Gastrocnemius medialis (tissue), 4 donors: ENCODE measurements at regions not wholly inside any gene's neighbourhood (a gene's known extent, or its start where the extent isn't known, plus 50 kb on each side); places are given as distances from the start of the nearest gene placed in this dataset.

Experiments
- ATAC-seq, 2 donors: fragments of 150-250 bp; one replicate each; pipeline ENCODE4 v1.9.1; 2016
- DNase-seq, 2 donors: peaks; one replicate each; pipeline ENCODE4 v3.0.0-alpha.2; 2019
- H3K27ac ChIP-seq, 4 donors: fragments of 200-600 bp; sonication (generic); 1 replicate in 1 of 4; 2 replicates in 3 of 4; pipeline ENCODE4 v1.5.1; 2016 to 2018; ENCODE audit warnings: mild to moderate bottlenecking in 2 of 4, moderate library complexity in 1 of 4
- H3K27me3 ChIP-seq, 3 donors: fragments of 200-600 bp; sonication (generic) in 2 of 3; 1 replicate in 1 of 3; 2 replicates in 2 of 3; pipeline versions ENCODE4 v1.5.1 to v1.6.0; 2016 to 2019; ENCODE audit warnings: mild to moderate bottlenecking in 1 of 3, moderate library complexity in 1 of 3
- H3K36me3 ChIP-seq, 2 donors: fragments of 200-600 bp; sonication (generic) in 1 of 2; one replicate each; pipeline ENCODE4 v1.5.1; 2017 to 2018
- H3K4me1 ChIP-seq, 2 donors: fragments of 200-600 bp; sonication (generic) in 1 of 2; one replicate each; pipeline ENCODE4 v1.5.1; 2016 to 2017; ENCODE audit warnings: mild to moderate bottlenecking in 2 of 2
- H3K4me3 ChIP-seq, 4 donors: fragments of 200-600 bp; sonication (generic) in 3 of 4; 1 replicate in 1 of 4; 2 replicates in 3 of 4; pipeline ENCODE4 v1.5.1; 2016 to 2019; ENCODE audit warnings: mild to moderate bottlenecking in 2 of 4
- H3K9me3 ChIP-seq, 3 donors: fragments of 200-600 bp; sonication (generic) in 2 of 3; 1 replicate in 1 of 3; 2 replicates in 2 of 3; pipeline ENCODE4 v1.5.1; 2016 to 2019
- CTCF ChIP-seq, 5 experiments: fragments of 450-650 bp in 3 of 5; fragments of 200-600 bp in 2 of 5; sonication (generic) in 2 of 5; IDR thresholded peaks in 4 of 5; conservative IDR thresholded peaks in 1 of 5; 1 replicate in 4 of 5; 2 replicates in 1 of 5; pipeline ENCODE4 v1.5.1; 2016 to 2019; ENCODE audit warnings: antibody characterized with exemption in 5 of 5, mild to moderate bottlenecking in 3 of 5, moderate library complexity in 3 of 5
- POLR2A ChIP-seq, 2 donors: fragments of 450-650 bp; IDR thresholded peaks; one replicate each; pipeline ENCODE4 v1.6.1; 2017; ENCODE audit warnings: antibody characterized with exemption in 2 of 2, mild to moderate bottlenecking in 2 of 2, moderate library complexity in 2 of 2
- in situ Hi-C, 4 donors: fragments of 200-750 bp; cut with MboI; loops; one replicate each; pipeline versions ENCODE4 v1.15.0 to v1.8.0; 2017; ENCODE audit warnings: low sequenced_read_pairs in 4 of 4
- intact Hi-C: fragments of 100-400 bp; cut with DNase I; formaldehyde crosslinking; loops from one replicate; pipeline ENCODE4 v1.15.1; 2023; ENCODE audit warnings: low total_unique reads

DNA sequence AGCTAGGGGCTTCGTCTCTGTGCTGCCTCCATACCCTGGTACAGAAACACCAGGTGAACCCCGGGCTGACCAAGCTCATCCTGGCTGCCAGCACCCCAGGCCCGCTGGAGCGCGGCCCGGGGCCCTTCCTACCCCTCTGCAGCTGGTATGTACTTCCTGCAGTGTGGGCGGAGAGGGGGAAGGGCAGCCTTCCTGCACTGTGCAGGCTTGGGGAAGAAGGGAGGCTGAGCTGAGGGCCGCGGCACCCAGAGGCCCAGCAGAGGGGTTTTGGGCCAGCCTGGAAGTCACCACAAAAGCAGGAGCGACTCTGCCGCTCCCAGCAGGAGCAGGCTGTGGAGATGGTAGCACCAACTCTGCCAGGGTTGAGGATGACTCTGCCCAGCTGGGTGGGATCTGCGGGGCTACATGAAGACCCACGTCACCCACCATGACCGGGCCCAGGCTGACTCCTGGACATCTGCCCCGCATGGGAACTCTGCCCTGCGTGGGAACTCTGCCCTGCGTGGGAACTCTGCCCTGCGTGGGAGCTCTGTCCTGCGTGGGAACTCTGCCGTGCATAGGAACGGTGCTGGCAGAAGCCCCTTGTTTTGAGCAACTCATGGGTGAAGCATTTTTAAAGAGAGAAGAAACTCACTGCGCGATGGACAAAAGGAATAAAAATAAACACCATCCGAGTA, 273.3 kb downstream of the NDUFA10 start:
- TF ChIP-seq CTCF (IDR thresholded peaks at IDR 0.05 in 4 of 5, conservative IDR thresholded peaks at IDR 0.05 in 1 of 5), result no peak
- TF ChIP-seq POLR2A (IDR thresholded peaks at IDR 0.05), result no peak
- no peak for ATAC-seq
- intact Hi-C loops, result no loop called here
- Histone ChIP-seq H3K27ac (no peak overlapping the region), H3K36me3 (no peaks in the 10 kb centered on the region), H3K27me3 (peaks cover 0 to 7% (median 6%) of the 10 kb centered on the region in 3 donors), H3K4me1 (no peaks in the 10 kb centered on the region), H3K9me3 (no peaks in the 10 kb centered on the region), H3K4me3 (no peak overlapping the region)
- in situ Hi-C loops, result no loop called here
- no peak for DNase-seq

- H3K9me3 ChIP-seq, result no peaks in the 10 kb centered on the region
- TF ChIP-seq POLR2A (IDR thresholded peaks at IDR 0.05) (no peak), CTCF (IDR thresholded peaks at IDR 0.05 in 4 of 5, conservative IDR thresholded peaks at IDR 0.05 in 1 of 5) (no peak)
- intact Hi-C loops, result no loop called here
- no peaks in the 10 kb centered on the region for H3K4me1 ChIP-seq
- DNase-seq, result no peak
- no peak overlapping the region for H3K27ac ChIP-seq
- in situ Hi-C loops, result no loop called here
- H3K4me3 ChIP-seq, result no peak overlapping the region
- ATAC-seq, result no peak
- H3K27me3 ChIP-seq, result peaks cover 0 to 7% (median 6%) of the 10 kb centered on the region in 3 donors
- no peaks in the 10 kb centered on the region for H3K36me3 ChIP-seq
These were observed 274.0 kb downstream of the NDUFA10 start for GRCh38 chr2:239750929-239751678.

GRCh38 chr2:239750045-239750835, 274.9 kb downstream of the NDUFA10 start:
- no peaks in the 10 kb centered on the region for H3K9me3 ChIP-seq
- H3K4me1 ChIP-seq, result no peaks in the 10 kb centered on the region
- H3K36me3 ChIP-seq, result no peaks in the 10 kb centered on the region
- peaks cover 0 to 7% (median 6%) of the 10 kb centered on the region in 3 donors for H3K27me3 ChIP-seq
- in situ Hi-C loops, result no loop called here
- ATAC-seq (no peak), DNase-seq (no peak)
- no peak overlapping the region for H3K4me3 ChIP-seq
- no peak overlapping the region for H3K27ac ChIP-seq
- intact Hi-C loops, result no loop called here
- no peak for TF ChIP-seq POLR2A (IDR thresholded peaks at IDR 0.05)
- TF ChIP-seq CTCF (IDR thresholded peaks at IDR 0.05 in 4 of 5, conservative IDR thresholded peaks at IDR 0.05 in 1 of 5), result no peak

- no peaks in the 10 kb centered on the region for H3K36me3 ChIP-seq
- intact Hi-C loops, result no loop called here
- H3K9me3 ChIP-seq, result no peaks in the 10 kb centered on the region
- TF ChIP-seq POLR2A (IDR thresholded peaks at IDR 0.05) (no peak), CTCF (IDR thresholded peaks at IDR 0.05 in 4 of 5, conservative IDR thresholded peaks at IDR 0.05 in 1 of 5) (no peak)
- no peak overlapping the region for H3K4me3 ChIP-seq
- in situ Hi-C loops, result no loop called here
- H3K4me1 ChIP-seq, result no peaks in the 10 kb centered on the region
- no peak overlapping the region for H3K27ac ChIP-seq
- DNase-seq (no peak), ATAC-seq (no peak)
- H3K27me3 ChIP-seq, result peaks cover 0 to 7% (median 6%) of the 10 kb centered on the region in 3 donors
These were observed 275.8 kb downstream of the NDUFA10 start for GRCh38 chr2:239749272-239749873.
